ENCODE measurements at regions not wholly inside any gene's neighbourhood (a gene's known extent, or its start where the extent isn't known, plus 50 kb on each side); places are given as distances from the start of the nearest gene placed in this dataset.

DNA sequence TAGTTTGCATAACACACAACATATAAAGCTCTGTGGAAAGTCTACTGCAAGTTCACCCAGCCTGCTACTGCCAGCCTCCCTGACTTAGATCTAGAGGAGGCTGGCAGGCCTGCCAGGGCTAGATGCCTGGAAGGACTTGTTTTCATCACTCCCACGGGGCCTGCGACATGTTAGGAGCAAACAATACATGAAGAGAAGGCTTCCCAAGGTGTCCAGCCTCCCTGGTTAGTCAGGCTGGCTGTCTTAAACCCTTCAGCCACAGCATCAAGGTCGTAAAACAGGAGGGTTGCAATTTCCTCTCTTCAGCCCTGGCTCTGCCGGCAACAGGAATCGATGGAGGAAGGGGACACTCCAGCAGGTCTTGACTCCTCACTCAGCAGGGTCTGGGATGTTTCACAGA lies 104.5 kb downstream of the NGF start:
- H3K9me3 ChIP-seq (ENCODE audit: control insufficient read depth, insufficient read depth, low read length) = no peaks in the 10 kb centered on the region

GRCh38 chr1:115230281-115230680 lies 107.8 kb downstream of the NGF start:
- no peaks in the 10 kb centered on the region for H3K4me1 ChIP-seq (ENCODE audit: control insufficient read depth, insufficient read depth, low read length)
- H3K4me3 ChIP-seq (ENCODE audit: low read depth, low read length) = no peak overlapping the region
- H3K27ac ChIP-seq (ENCODE audit: low read depth, low read length) = no peak overlapping the region
- H3K9me3 ChIP-seq (ENCODE audit: control insufficient read depth, insufficient read depth, low read length) = no peaks in the 10 kb centered on the region
- H3K27me3 ChIP-seq (ENCODE audit: control insufficient read depth, insufficient read depth, low read length) = no peaks in the 10 kb centered on the region
- H3K36me3 ChIP-seq (ENCODE audit: control insufficient read depth, insufficient read depth, low read length) = no peaks in the 10 kb centered on the region
- no peak overlapping the region for H3K9ac ChIP-seq (ENCODE audit: low read depth, low read length)

More for the DNA sequence above, 104.5 kb downstream of the NGF start:
- no peak overlapping the region for H3K27ac ChIP-seq (ENCODE audit: low read depth, low read length)
- no peak overlapping the region for H3K4me3 ChIP-seq (ENCODE audit: low read depth, low read length)
- no peaks in the 10 kb centered on the region for H3K4me1 ChIP-seq (ENCODE audit: control insufficient read depth, insufficient read depth, low read length)
- no peaks in the 10 kb centered on the region for H3K36me3 ChIP-seq (ENCODE audit: control insufficient read depth, insufficient read depth, low read length)
- H3K9ac ChIP-seq (ENCODE audit: low read depth, low read length) = no peak overlapping the region
- H3K27me3 ChIP-seq (ENCODE audit: control insufficient read depth, insufficient read depth, low read length) = no peaks in the 10 kb centered on the region

DNA sequence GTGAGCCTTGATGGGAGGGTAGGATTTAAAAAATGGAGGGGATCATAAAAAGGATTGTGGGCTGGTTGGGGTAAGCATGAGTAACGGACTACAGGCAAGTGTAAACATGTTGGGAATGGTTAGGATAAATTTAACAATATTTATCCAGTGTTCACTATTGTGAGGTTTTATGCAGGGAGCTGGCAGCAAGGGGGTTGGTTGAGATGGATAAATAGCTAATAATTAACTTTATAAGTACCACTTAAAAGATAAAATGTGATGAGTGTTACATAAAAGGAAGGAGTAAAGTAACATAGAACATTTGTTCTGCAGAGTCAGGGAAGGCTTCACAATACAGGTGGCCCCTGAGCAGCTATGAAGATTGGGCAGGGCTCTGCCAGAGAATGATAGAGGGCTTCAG lies 109.0 kb downstream of the NGF start:
- H3K27ac ChIP-seq (ENCODE audit: low read depth, low read length) = no peak overlapping the region
- H3K27me3 ChIP-seq (ENCODE audit: control insufficient read depth, insufficient read depth, low read length) = no peaks in the 10 kb centered on the region
- H3K4me3 ChIP-seq (ENCODE audit: low read depth, low read length) = no peak overlapping the region
- no peak overlapping the region for H3K9ac ChIP-seq (ENCODE audit: low read depth, low read length)
- H3K9me3 ChIP-seq (ENCODE audit: control insufficient read depth, insufficient read depth, low read length) = no peaks in the 10 kb centered on the region
- no peaks in the 10 kb centered on the region for H3K36me3 ChIP-seq (ENCODE audit: control insufficient read depth, insufficient read depth, low read length)
- H3K4me1 ChIP-seq (ENCODE audit: control insufficient read depth, insufficient read depth, low read length) = no peaks in the 10 kb centered on the region

DNA sequence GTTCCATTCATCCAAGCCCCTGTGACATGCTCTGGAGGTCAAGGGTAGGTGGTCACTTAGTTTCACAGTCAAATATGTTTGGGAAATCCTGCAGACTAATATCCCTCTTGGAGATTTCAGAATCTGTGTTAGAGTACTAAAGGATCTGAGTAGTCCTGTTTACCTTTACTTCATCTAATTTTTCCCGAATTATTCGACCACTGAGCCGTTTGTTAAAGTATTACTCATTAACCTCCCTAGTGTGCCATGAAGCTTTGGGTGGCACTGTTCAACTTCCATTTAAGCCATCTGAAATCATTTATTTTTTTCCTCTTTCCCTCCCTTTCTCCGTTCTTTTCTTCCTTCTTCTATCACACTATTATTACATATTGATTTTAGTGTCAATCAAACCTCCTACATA lies 109.9 kb downstream of the NGF start:
- Histone ChIP-seq H3K4me1 (ENCODE audit: control insufficient read depth, insufficient read depth, low read length) (no peaks in the 10 kb centered on the region), H3K4me3 (ENCODE audit: low read depth, low read length) (no peak overlapping the region), H3K27ac (ENCODE audit: low read depth, low read length) (no peak overlapping the region), H3K36me3 (ENCODE audit: control insufficient read depth, insufficient read depth, low read length) (no peaks in the 10 kb centered on the region), H3K27me3 (ENCODE audit: control insufficient read depth, insufficient read depth, low read length) (no peaks in the 10 kb centered on the region), H3K9me3 (ENCODE audit: control insufficient read depth, insufficient read depth, low read length) (no peaks in the 10 kb centered on the region), H3K9ac (ENCODE audit: low read depth, low read length) (no peak overlapping the region)

- Histone ChIP-seq H3K36me3 (ENCODE audit: control insufficient read depth, insufficient read depth, low read length) (no peaks in the 10 kb centered on the region), H3K4me1 (ENCODE audit: control insufficient read depth, insufficient read depth, low read length) (no peaks in the 10 kb centered on the region), H3K9ac (ENCODE audit: low read depth, low read length) (no peak overlapping the region), H3K27me3 (ENCODE audit: control insufficient read depth, insufficient read depth, low read length) (no peaks in the 10 kb centered on the region), H3K27ac (ENCODE audit: low read depth, low read length) (no peak overlapping the region), H3K4me3 (ENCODE audit: low read depth, low read length) (no peak overlapping the region), H3K9me3 (ENCODE audit: control insufficient read depth, insufficient read depth, low read length) (no peaks in the 10 kb centered on the region)
Observed at GRCh38 chr1:115227346-115228082, 110.5 kb downstream of the NGF start.

DNA sequence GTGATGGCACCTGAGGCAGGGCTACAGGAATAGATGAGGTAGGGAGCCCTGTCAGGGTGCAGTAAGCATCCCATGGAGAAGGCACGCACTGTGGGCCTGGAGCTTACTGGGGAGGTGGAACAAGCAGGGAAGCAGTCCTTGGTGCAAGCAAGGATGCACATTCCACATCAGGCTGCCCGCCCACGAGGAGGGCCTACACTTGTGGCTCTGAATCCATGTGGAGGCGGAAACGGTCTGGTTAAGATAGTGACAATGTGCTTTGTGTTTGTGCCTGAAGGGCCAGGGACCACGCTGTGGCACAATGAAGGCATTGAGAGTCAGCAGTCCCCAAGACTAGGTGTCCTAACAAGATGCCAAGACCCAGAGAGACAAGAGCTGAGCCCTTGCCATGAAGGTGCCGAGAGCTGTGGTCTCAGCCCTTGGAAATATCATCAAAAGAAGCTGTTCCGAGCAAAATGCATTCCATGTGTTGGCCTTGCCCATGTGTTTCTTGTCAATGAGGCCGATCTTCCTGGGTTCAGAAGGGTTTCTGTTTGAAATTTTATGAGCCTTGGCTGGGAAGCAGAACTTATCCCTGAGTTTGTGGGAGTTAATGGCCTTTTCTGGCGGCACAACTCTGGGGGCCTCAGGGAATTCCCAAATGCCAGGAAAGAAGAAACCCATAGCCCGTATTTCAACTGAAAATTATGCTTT lies 111.9 kb downstream of the NGF start:
- H3K4me3 ChIP-seq (ENCODE audit: low read depth, low read length) = no peak overlapping the region
- no peak overlapping the region for H3K9ac ChIP-seq (ENCODE audit: low read depth, low read length)
- no peak overlapping the region for H3K27ac ChIP-seq (ENCODE audit: low read depth, low read length)
- H3K27me3 ChIP-seq (ENCODE audit: control insufficient read depth, insufficient read depth, low read length) = no peaks in the 10 kb centered on the region
- no peaks in the 10 kb centered on the region; the same call in 1 of the 2 replicates for H3K9me3 ChIP-seq (ENCODE audit: control insufficient read depth, insufficient read depth, low read length)
- H3K36me3 ChIP-seq (ENCODE audit: control insufficient read depth, insufficient read depth, low read length) = no peaks in the 10 kb centered on the region
- peaks cover 4% of the 10 kb centered on the region; the same call in 1 of the 2 replicates for H3K4me1 ChIP-seq (ENCODE audit: control insufficient read depth, insufficient read depth, low read length)

- Histone ChIP-seq H3K9ac (ENCODE audit: low read depth, low read length) (no peak overlapping the region), H3K4me1 (ENCODE audit: control insufficient read depth, insufficient read depth, low read length) (peaks cover 17% of the 10 kb centered on the region), H3K27ac (ENCODE audit: low read depth, low read length) (no peak overlapping the region), H3K4me3 (ENCODE audit: low read depth, low read length) (no peak overlapping the region), H3K36me3 (ENCODE audit: control insufficient read depth, insufficient read depth, low read length) (no peaks in the 10 kb centered on the region), H3K9me3 (ENCODE audit: control insufficient read depth, insufficient read depth, low read length) (no peaks in the 10 kb centered on the region; the same call in 1 of the 2 replicates), H3K27me3 (ENCODE audit: control insufficient read depth, insufficient read depth, low read length) (no peaks in the 10 kb centered on the region)
Observed at GRCh38 chr1:115224636-115225035, 113.4 kb downstream of the NGF start.

- H3K9ac ChIP-seq (ENCODE audit: low read depth, low read length) = no peak overlapping the region
- no peak overlapping the region for H3K27ac ChIP-seq (ENCODE audit: low read depth, low read length)
- peaks cover 20% of the 10 kb centered on the region for H3K4me1 ChIP-seq (ENCODE audit: control insufficient read depth, insufficient read depth, low read length)
- H3K4me3 ChIP-seq (ENCODE audit: low read depth, low read length) = no peak overlapping the region
- H3K36me3 ChIP-seq (ENCODE audit: control insufficient read depth, insufficient read depth, low read length) = no peaks in the 10 kb centered on the region
- no peaks in the 10 kb centered on the region; the same call in 1 of the 2 replicates for H3K9me3 ChIP-seq (ENCODE audit: control insufficient read depth, insufficient read depth, low read length)
- H3K27me3 ChIP-seq (ENCODE audit: control insufficient read depth, insufficient read depth, low read length) = no peaks in the 10 kb centered on the region
Observed at GRCh38 chr1:115222616-115223402, 115.2 kb downstream of the NGF start.

GRCh38 chr1:115220340-115221270 lies 117.4 kb downstream of the NGF start:
- no peak overlapping the region for H3K27ac ChIP-seq (ENCODE audit: low read depth, low read length)
- H3K36me3 ChIP-seq (ENCODE audit: control insufficient read depth, insufficient read depth, low read length) = no peaks in the 10 kb centered on the region
- H3K4me1 ChIP-seq (ENCODE audit: control insufficient read depth, insufficient read depth, low read length) = peaks cover 20% of the 10 kb centered on the region
- H3K27me3 ChIP-seq (ENCODE audit: control insufficient read depth, insufficient read depth, low read length) = no peaks in the 10 kb centered on the region
- H3K9me3 ChIP-seq (ENCODE audit: control insufficient read depth, insufficient read depth, low read length) = no peaks in the 10 kb centered on the region; the same call in 1 of the 2 replicates
- H3K4me3 ChIP-seq (ENCODE audit: low read depth, low read length) = no peak overlapping the region
- no peak overlapping the region for H3K9ac ChIP-seq (ENCODE audit: low read depth, low read length)

DNA sequence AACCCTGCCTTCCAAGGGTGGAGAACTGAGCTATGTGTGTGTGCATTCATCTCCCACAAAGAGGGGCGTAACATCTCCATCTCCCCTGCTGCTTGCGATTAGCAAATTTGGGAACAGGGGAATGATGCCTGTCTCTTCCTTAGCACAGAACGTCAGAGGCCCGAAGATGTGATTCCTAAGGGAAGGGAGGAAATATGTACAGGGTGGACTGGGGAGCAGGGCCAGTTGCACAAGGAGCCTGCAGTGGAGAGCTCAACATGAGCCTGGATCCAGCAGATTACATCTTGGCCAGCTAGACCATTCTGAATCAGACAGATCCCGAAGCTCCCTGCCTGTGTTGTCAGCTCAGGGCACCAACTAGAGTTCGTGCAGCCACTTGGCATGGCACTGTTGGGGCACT lies 118.1 kb downstream of the NGF start:
- H3K9me3 ChIP-seq (ENCODE audit: control insufficient read depth, insufficient read depth, low read length) = no peaks in the 10 kb centered on the region; the same call in 1 of the 2 replicates
- H3K27me3 ChIP-seq (ENCODE audit: control insufficient read depth, insufficient read depth, low read length) = no peaks in the 10 kb centered on the region

More for the DNA sequence above, 118.1 kb downstream of the NGF start:
- Histone ChIP-seq H3K4me3 (ENCODE audit: low read depth, low read length) (no peak overlapping the region), H3K36me3 (ENCODE audit: control insufficient read depth, insufficient read depth, low read length) (no peaks in the 10 kb centered on the region), H3K27ac (ENCODE audit: low read depth, low read length) (no peak overlapping the region), H3K9ac (ENCODE audit: low read depth, low read length) (no peak overlapping the region), H3K4me1 (ENCODE audit: control insufficient read depth, insufficient read depth, low read length) (peaks cover 20% of the 10 kb centered on the region)
